Central memory CD8-positive, alpha-beta T cell (primary cell): ENCODE measurements at regions not wholly inside any gene's neighbourhood (a gene's known extent, or its start where the extent isn't known, plus 50 kb on each side); places are given as distances from the start of the nearest gene placed in this dataset.

Experiments used
- ATAC-seq: fragments of 150-1000 bp; cut with Tn5 transposase; replicated peaks from 2 replicates; pipeline ENCODE4 v1.10.0; 2022; ENCODE audit warnings: mild to moderate bottlenecking, moderate FRiP score, moderate number of reproducible peaks; ENCODE audit not compliant: poor library complexity, severe bottlenecking; ENCODE audit errors: extremely low read depth
- DNase-seq, 2 donors: peaks; one replicate each; pipeline ENCODE4 v3.0.0; 2021; ENCODE audit warnings: low spot score in 2 of 2
- H3K27ac Mint-ChIP-seq: one replicate; pipeline ENCODE4 v1.8.0; 2022; ENCODE audit warnings: low read depth, mild to moderate bottlenecking, moderate library complexity, mixed read lengths
- H3K27me3 Mint-ChIP-seq: one replicate; pipeline ENCODE4 v1.8.0; 2022; ENCODE audit warnings: mixed read lengths
- H3K36me3 Mint-ChIP-seq: one replicate; pipeline ENCODE4 v1.8.0; 2022; ENCODE audit warnings: mild to moderate bottlenecking, moderate library complexity, mixed read lengths; ENCODE audit not compliant: insufficient read depth
- H3K4me1 Mint-ChIP-seq: one replicate; pipeline ENCODE4 v1.8.0; 2022; ENCODE audit warnings: mixed read lengths
- H3K4me3 Mint-ChIP-seq: one replicate; pipeline ENCODE4 v1.8.0; 2022; ENCODE audit warnings: mild to moderate bottlenecking, moderate library complexity, mixed read lengths
- H3K9me3 Mint-ChIP-seq: one replicate; pipeline ENCODE4 v1.8.0; 2022; ENCODE audit warnings: mixed read lengths

DNA sequence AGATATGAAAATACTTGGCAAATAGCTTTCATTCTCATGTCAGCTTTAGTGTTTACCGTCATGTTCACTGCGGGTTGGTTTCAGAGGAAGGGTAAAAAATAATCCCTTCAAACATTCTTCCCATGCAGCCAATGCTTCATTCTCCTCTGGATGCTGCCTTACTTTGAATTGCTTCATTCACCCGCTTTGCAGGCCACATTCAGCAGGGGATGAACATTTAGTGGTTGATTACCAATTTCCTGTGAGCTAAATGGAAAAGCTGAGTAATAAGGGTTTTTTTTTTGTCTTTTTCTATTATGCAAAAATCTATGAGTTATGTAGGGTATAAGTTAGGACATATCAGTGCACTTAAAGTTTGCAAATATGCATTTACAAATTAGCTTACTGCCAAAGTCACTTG is 96.3 kb upstream of the MEF2C start:
- Mint-ChIP-seq H3K9me3 (peaks cover 8% of the 10 kb centered on the region), H3K27ac (no peak overlapping the region), H3K36me3 (no peaks in the 10 kb centered on the region), H3K27me3 (no peaks in the 10 kb centered on the region), H3K4me1 (no peaks in the 10 kb centered on the region), H3K4me3 (no peak overlapping the region)
- no peak for ATAC-seq
- DNase-seq, result no peak

DNA sequence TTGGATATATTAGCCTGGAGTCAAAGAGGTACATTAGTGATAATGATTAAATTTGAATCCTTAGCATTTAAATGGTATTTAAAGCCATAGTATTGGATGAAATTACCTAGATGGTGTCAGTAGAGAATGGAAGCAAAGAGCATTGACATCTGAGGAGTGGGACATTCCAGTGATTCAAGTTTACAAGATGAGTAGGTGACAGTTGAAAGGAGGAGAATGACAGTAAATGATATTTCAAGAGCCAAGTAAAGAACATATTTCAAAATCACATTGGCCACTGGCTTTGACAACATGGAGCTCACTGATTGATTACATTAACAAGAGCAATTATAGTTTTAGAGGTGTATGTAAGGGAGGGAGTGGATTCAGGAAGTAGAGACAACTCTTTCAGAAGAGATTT is 93.9 kb upstream of the MEF2C start:
- no peak for ATAC-seq
- no peaks in the 10 kb centered on the region for H3K27me3 Mint-ChIP-seq
- H3K27ac Mint-ChIP-seq, result no peak overlapping the region
- no peaks in the 10 kb centered on the region for H3K4me1 Mint-ChIP-seq
- H3K9me3 Mint-ChIP-seq, result peaks cover 8% of the 10 kb centered on the region
- no peaks in the 10 kb centered on the region for H3K36me3 Mint-ChIP-seq
- no peak for DNase-seq
- H3K4me3 Mint-ChIP-seq, result no peak overlapping the region

DNA sequence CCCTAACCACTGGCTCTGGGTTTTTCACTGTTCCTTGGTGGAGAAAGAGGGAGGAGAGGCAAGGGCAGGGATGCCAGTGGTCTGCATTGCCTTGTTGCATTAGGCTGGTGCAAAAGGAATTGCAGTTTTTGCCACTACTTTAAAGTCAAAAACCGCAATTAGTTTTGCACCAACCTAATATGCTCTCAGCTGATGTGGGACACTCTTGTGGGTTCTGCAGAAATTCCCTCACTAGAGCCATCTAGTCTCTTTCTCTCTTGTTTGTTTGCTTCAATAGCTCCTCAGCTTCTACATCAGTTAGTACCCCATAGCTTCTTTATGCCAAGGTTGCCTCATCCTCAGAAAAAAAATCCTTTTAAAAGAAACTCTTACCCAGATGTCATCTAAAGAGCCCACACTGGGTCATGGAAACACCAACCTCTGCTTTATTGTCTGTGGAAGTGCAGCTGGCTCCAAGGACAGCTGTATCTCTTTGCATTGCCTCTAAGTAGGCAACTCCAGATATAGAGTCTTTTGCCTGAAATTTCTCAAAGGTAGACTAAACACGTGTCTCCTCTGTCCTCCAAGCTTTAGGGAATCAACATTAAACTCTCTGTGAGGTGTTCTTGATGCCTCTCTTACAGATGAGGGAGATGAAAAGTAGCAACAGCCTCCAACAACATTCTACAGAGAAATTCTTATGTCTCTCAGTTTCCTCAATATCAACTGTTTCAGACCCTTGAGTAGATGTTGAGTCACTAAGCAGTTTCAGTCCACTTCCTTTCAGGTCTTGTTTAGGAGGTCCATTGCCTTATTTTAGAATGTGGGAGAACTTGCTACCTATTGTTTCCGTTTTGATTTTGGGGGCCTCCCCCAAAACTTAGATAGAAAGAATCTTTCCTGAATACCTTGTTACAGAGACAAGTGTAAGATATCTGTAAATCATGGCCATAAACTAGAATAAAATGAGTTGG is 84.9 kb upstream of the MEF2C start:
- peaks cover 5% of the 10 kb centered on the region for H3K9me3 Mint-ChIP-seq
- DNase-seq (no peak), ATAC-seq (no peak)
- H3K4me3 Mint-ChIP-seq, result no peak overlapping the region
- H3K36me3 Mint-ChIP-seq, result no peaks in the 10 kb centered on the region
- no peaks in the 10 kb centered on the region for H3K4me1 Mint-ChIP-seq
- H3K27ac Mint-ChIP-seq, result no peak overlapping the region
- no peaks in the 10 kb centered on the region for H3K27me3 Mint-ChIP-seq

DNA sequence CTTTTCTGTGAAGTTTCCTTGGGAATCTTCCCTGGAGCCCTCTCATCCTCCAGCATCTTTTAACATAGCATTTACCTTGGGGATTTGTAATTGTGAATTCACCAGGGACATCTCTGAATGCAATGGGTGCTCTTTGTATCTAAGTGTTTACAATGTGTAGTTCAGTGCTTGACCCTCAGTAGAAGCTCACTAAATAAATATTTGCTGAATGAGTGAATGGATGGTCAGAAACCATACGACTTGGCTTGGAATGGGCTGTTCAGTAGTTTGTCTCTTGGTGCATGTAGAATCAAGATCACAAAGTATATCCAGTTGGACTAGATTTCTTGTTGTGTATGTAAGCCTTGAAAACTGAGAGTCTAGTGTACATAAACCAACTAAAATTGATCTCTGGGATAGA is 81.8 kb upstream of the MEF2C start:
- no peaks in the 10 kb centered on the region for H3K27me3 Mint-ChIP-seq
- H3K36me3 Mint-ChIP-seq, result no peaks in the 10 kb centered on the region
- peaks cover 10% of the 10 kb centered on the region for H3K9me3 Mint-ChIP-seq
- no peak overlapping the region for H3K27ac Mint-ChIP-seq
- DNase-seq, result no peak
- H3K4me3 Mint-ChIP-seq, result no peak overlapping the region
- no peak for ATAC-seq
- H3K4me1 Mint-ChIP-seq, result no peaks in the 10 kb centered on the region

DNA sequence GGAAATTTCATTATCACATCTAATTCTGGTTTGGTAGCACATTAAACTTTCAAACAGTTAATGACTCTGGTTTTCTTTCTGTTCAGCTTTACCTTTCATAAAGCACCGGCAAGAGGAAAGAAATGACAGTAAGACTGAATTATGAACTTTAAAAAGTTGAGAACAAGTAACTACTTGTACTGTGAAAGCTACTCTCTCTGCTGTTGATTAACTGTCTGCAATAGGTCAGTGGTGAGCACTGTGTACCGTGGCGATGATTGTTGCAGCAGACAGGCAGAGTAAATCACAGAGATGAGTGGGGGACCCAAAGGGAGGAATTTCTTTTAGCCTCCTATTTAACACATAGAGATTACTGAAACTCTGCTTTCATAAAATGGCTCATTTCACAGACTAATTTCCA is 74.0 kb upstream of the MEF2C start:
- Mint-ChIP-seq H3K36me3 (no peaks in the 10 kb centered on the region), H3K27me3 (no peaks in the 10 kb centered on the region), H3K27ac (no peak overlapping the region), H3K4me3 (no peak overlapping the region), H3K4me1 (no peaks in the 10 kb centered on the region), H3K9me3 (peaks cover 5% of the 10 kb centered on the region)
- ATAC-seq (no peak), DNase-seq (no peak)

DNA sequence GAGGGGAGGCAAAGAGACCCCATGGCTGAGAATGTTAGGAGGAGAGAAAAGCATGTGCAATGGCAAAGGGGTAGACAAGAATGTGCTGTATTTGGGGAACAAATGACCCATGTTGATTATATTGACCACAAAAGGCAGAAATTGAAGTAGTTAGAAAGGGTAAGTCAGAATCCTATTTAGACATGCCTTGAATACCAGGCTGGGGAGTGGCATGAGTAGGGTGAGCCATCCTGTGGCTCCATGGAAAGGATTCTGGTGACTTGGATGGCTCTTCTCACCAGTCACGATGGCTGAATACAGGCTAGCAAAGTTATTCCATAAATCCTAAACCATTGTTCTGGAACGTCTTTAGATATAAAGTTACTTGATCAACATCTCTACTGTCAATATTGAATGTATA is 73.4 kb upstream of the MEF2C start:
- H3K36me3 Mint-ChIP-seq, result no peaks in the 10 kb centered on the region
- no peaks in the 10 kb centered on the region for H3K27me3 Mint-ChIP-seq
- no peaks in the 10 kb centered on the region for H3K4me1 Mint-ChIP-seq
- H3K27ac Mint-ChIP-seq, result no peak overlapping the region
- H3K9me3 Mint-ChIP-seq, result peaks cover 5% of the 10 kb centered on the region
- DNase-seq (no peak), ATAC-seq (no peak)
- H3K4me3 Mint-ChIP-seq, result no peak overlapping the region

DNA sequence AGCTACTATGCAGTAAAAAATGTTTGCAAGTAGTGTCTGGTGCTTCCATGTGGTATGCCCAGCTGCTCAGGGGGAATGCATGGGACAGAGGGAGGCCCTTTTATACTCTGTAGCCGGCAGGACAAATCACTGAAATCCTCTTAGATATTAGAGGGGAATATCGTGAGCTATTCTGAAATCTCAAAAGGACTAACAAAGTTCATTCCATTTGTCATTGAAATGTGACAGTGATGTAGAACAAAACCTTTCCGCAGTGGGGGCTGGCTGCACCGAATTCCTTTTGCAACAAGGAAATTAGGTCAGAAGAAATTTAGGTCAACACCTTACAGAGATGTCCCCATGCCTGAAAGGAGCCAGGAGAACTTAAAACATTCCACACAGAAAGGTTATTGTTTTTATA is 72.4 kb upstream of the MEF2C start:
- H3K4me1 Mint-ChIP-seq, result no peaks in the 10 kb centered on the region
- ATAC-seq (no peak), DNase-seq (no peak)
- H3K27ac Mint-ChIP-seq, result no peak overlapping the region
- H3K4me3 Mint-ChIP-seq, result no peak overlapping the region
- peaks cover under 1% of the 10 kb centered on the region for H3K9me3 Mint-ChIP-seq
- H3K27me3 Mint-ChIP-seq, result no peaks in the 10 kb centered on the region
- H3K36me3 Mint-ChIP-seq, result no peaks in the 10 kb centered on the region

DNA sequence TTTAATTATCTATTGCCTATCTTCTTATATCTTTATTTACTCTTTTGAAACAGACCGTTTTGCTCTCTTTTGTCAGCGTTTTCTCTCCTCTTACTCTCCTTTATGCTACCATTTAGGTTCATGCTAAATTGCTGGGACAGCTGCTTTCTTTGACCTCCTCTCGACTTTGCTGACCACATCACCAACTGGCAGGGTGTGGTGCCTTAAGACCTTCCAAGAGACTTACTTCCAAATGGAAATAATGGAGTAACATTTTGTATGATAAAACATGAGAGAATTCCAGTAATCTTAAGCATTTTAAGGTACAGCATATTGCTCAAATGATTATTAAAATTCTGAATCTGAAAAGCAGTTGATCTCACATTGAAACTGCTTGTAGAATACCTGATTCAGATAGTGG is 71.5 kb upstream of the MEF2C start:
- no peaks in the 10 kb centered on the region for H3K27me3 Mint-ChIP-seq
- H3K4me3 Mint-ChIP-seq, result no peak overlapping the region
- DNase-seq (no peak), ATAC-seq (no peak)
- H3K36me3 Mint-ChIP-seq, result no peaks in the 10 kb centered on the region
- H3K4me1 Mint-ChIP-seq, result no peaks in the 10 kb centered on the region
- H3K9me3 Mint-ChIP-seq, result no peaks in the 10 kb centered on the region
- no peak overlapping the region for H3K27ac Mint-ChIP-seq

DNA sequence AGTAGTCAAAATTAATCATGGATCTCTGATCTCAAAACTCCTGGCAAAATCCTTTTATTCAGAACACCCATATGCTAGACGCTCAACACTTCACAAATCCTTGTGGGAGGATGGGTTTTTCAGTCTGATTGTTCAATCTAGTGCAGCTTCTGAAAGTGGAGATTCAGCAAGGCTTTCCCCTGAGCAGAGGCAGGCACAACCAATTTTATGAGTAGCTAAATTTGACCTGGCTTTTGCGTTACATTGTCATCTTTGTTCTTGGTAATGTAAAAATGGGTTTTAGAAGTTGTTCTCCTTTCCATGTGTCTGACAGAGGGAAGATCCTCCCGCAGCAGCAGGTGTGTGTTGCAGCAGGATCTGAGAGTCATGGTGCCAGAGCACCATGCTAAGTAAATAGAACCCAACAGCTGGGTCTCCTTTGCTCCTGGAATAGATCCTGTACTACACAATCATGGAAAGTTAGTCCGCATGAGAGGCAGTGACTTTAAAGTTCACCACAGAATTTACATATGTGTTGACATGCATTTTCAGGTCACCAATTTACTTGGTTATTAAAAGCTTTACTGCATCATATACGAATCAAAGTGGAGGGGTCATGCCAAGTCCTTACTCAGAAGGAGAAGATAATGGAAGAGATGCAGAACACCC is 70.1 kb upstream of the MEF2C start:
- Mint-ChIP-seq H3K4me3 (no peak overlapping the region), H3K9me3 (no peaks in the 10 kb centered on the region), H3K4me1 (no peaks in the 10 kb centered on the region), H3K36me3 (no peaks in the 10 kb centered on the region), H3K27ac (no peak overlapping the region), H3K27me3 (no peaks in the 10 kb centered on the region)
- ATAC-seq (no peak), DNase-seq (no peak)

DNA sequence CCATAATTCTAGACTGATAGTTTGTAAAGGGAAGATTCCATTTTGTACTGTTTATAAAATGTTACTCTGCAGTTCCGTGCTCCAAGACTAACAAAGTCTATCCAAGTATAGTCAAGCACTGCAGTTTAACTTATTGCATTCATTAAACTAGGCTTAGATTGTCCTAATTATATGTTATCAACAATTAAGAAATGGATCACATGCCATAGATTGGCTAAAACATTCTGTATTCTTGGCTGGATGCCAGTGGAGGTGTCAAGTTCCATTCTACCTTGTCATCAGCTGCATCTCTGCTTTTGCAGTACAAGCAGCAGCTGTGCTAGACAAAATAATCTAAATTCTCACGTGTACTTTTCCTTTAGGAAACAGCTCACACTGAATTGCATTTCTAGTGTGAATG is 69.4 kb upstream of the MEF2C start:
- no peak for DNase-seq
- no peaks in the 10 kb centered on the region for H3K4me1 Mint-ChIP-seq
- no peak overlapping the region for H3K4me3 Mint-ChIP-seq
- no peaks in the 10 kb centered on the region for H3K27me3 Mint-ChIP-seq
- no peak for ATAC-seq
- H3K9me3 Mint-ChIP-seq, result no peaks in the 10 kb centered on the region
- H3K36me3 Mint-ChIP-seq, result no peaks in the 10 kb centered on the region
- H3K27ac Mint-ChIP-seq, result no peak overlapping the region

DNA sequence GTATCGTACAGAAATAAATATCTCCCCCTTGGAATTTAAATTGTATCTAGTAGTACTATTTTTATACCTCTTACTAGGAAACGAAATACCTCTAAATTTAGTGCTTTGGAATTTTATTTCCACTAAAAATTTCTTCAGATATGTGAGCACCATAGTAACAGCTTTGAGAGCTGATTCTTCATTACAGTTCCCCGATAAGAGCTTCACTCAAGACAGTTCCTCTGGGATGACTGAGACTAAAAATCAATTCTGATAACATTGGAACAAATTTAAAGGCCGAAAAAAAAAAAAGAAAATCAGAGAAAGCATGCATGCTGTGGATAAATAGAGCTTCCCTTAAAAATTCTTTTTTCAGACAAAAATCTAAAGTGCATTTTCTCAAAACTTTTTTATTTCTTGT is 68.5 kb upstream of the MEF2C start:
- no peaks in the 10 kb centered on the region for H3K36me3 Mint-ChIP-seq
- DNase-seq (no peak), ATAC-seq (no peak)
- H3K4me1 Mint-ChIP-seq, result no peaks in the 10 kb centered on the region
- H3K27me3 Mint-ChIP-seq, result no peaks in the 10 kb centered on the region
- H3K27ac Mint-ChIP-seq, result no peak overlapping the region
- H3K9me3 Mint-ChIP-seq, result no peaks in the 10 kb centered on the region
- H3K4me3 Mint-ChIP-seq, result no peak overlapping the region

DNA sequence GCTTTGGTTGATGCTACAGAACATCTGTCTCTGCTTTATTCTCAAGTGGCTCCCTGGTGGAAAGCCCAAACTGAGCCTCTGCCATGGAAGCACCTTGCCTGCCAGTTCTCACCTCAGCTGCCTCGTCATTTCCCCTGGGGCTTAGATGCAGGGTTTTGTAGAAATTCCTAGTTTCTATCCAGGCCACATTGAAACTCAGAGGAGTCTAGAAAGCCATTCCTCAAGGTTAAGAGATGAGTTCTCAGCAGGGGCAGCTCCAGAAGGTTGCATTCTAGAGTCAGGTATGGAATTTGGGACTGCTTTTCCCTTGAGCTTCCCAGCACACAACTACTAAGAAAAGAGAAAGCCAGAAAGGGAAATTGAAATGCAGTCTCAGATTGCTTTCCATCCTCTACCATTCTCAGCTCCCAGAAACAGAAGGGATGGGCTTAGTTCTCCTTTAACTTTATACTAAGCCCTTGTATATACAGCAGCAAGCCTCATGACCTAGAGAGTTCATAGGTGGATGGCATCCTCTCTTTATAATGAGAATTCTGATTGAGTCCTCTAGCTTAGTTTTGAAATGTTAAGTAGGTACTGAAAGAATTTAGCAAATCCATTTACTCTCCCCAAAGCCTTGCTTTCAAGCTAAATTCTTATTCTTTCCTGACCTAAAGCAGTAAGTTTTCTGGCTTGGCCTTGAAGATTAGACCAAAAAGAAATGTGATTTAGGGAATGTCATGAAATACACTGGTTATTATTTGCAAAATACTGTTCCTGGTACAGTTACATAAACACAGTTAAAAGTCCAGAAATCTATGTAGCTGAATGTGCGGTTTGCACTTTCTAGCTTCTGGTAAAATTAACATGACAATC is 66.0 kb upstream of the MEF2C start:
- Mint-ChIP-seq H3K27ac (no peak overlapping the region), H3K27me3 (no peaks in the 10 kb centered on the region), H3K9me3 (peaks cover 9% of the 10 kb centered on the region), H3K4me3 (no peak overlapping the region), H3K4me1 (no peaks in the 10 kb centered on the region), H3K36me3 (no peaks in the 10 kb centered on the region)
- ATAC-seq (no peak), DNase-seq (no peak)
